Occipital lobe (tissue), 1 donor: ENCODE measurements at regions not wholly inside any gene's neighbourhood (a gene's known extent, or its start where the extent isn't known, plus 50 kb on each side); places are given as distances from the start of the nearest gene placed in this dataset.

ENCODE experiments used
- DNase-seq: peaks from one replicate; lab custom pipeline; 2025; lab: John Stamatoyannopoulos, UW

DNA sequence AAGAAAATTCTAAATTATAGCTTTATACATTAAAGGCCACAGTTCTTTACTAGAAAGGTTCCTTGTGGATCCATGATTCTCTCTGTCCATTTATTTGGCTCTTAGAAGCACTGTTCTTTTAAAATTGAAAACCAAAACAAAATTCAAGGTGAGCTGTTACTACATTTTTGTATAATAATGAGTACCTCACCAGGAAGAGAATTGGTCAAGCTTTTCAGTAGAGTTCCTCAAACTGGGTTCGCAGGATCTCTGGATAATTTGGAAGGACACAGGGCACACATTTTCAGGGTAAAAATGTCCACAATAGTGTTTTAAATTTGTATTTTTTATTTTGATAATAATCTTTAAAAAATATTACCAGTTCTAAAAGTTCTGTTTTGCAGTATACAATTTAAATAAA is 93.0 kb downstream of the PPP1R3A start:
- DNase-seq, result no peak

DNA sequence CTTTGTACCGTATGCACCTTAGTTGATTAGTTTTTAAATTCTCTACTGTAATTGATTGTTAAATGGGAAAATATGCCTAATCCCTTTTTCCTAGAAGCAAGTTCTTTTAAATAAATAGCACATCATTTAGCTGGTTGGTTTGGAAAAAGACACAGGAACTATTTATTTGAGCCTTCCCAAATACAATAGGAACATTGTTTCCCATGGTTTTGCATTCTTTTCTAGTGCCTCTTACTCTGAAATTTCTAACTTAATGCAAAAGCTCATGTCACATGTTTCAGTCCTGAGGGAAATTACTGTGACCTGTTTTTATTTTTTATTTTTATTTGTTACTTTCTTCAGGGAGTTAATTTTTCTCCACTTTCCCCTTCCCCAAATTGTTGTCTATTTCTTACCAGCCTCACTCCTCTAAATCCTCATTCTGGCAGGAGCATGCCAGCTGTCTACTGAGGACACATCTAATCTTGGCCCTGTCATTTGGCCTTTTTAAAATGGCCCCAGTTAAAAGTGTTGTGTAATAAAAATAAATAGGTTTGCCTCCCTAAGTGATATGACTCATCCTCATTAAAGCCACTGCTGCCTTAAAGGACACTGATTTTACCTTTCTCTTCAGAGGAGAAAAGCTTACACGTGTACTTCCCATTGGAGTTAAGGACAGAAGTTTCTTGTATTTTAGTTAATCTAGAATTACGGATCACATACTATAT is 94.5 kb downstream of the PPP1R3A start:
- no peak for DNase-seq

DNA sequence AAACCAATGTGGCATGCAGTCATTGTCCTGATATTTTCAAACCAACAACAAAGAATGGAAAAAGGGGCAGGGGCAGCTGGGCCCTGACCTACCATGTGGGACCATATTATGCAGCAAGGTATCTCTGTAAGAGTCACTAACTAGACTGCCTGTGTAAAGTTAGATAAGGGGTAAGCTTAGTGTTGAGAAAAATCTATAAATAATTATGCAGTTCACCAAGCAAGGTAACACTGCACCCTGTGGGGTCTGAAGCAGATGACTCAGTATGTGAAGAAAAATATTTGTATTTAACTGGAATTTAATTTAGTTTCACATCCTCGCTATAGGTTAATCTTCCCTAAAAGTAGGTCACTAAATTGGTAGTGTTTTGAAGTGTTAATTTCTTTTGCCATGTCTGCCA is 99.3 kb downstream of the PPP1R3A start:
- no peak for DNase-seq

DNA sequence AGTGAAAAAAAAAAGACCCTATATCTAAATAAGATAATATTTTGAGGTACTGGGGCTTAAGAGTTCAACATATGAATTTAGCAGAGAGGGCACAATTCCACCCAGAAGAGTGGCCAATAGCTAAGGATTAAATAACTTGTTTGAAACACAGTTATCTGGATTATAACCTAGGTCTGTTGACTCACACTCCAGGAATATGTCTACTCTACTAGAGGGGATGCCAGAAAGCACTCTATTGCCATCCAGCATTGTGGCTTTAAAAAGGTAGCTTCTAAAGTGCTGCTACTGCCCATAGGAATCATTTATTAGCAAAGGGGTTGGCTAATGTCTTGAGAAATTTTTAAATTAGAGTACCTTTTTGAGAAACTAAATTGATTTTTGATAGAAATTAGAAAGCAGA is 102.2 kb downstream of the PPP1R3A start:
- DNase-seq, result no peak

DNA sequence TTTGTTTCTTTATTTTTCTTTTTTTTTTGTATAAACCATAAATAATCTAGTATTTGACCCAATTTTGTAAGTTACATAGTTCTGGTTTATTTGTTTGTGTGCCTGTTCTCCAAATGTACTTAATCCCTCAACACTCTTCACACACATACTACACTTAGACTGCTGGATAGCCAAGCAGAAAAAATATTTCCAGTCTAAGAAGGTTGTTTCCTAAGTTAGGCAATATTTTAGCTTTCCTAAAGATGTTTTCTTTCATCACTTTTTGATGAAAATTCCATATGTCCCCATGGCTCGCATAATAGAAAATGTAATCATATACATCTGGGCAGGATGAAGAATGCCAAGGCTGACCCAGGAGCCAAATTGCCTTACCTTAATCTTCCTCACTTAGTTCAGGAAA is 105.3 kb downstream of the PPP1R3A start:
- DNase-seq, result no peak

DNA sequence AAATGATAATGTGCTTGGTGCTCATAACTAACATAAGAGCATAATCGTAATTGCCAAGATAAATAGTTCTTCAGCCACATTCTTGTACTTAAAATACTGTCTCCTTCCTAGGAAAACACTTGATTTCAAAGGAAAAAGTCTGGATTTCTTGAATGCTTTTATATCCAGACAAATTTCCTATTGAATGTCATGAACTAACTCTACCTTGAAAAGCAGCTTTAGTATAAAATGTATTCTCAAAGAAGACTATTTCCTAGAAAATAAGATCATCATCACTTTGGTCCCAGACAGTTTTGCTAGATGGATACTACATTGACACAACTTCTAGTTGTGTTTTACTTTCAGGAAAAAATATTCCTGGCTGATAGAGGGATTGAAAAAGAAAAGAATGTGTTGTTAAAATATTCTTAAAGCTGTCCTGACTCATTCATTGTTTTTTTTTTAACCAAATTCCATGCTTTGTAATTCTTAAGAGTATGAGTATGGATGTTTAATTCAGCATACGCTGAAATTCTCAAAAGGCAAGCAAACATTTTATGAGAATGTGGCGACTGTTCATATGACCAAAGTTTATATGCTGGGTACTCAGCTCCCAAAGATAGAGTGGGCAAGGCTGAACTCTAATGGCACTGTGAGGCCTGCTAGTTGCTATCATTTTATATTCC is 106.1 kb downstream of the PPP1R3A start:
- no peak for DNase-seq

DNA sequence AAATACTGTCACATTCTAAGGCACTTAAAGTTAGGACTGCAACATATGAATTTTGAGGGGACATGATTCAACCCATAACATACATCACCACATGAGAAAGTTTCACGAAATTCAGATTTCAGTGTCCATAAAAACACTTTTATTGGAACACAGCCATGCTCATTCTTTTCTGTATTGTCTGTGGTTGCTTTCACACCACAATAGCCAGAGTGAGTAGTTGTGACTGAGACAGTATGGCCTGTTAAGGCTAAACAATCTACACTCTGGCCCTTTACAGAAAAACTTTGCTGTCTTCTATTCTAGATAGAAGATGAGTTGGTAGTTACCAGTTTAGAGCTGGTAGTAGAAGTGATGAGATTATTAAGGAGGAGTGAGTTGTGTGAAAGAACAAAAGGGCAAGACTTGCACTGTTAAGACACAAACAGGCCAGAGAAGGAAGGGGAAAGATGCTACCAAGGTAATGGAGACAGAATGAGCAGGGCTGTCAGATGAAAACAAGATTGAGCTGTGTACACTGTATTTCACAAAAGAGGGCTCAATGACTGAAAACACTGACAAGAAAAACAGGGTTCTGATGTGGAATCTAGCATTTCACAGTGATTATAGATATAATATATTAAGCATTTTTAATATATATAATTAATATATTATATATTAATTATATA is 108.6 kb downstream of the PPP1R3A start:
- DNase-seq, result no peak

DNA sequence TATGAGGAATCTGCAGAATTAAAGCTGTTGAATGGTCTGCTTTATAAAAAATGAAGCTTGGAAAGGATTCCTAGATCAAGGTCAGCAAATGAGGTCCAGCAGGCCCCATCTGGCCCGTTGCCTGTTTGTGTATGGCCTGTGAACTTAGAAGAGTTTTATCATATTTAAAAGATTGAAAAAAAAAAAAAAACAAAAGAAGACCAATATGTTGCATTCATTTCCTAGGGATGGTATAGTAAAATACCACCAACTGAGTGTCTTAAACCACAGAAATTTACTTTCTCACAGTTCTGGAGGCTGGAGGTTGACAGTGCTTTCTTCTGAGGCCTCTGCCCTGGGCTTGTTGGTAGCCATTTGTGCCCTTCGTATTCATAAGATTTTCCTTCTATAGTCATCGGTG is 109.2 kb downstream of the PPP1R3A start:
- no peak for DNase-seq

DNA sequence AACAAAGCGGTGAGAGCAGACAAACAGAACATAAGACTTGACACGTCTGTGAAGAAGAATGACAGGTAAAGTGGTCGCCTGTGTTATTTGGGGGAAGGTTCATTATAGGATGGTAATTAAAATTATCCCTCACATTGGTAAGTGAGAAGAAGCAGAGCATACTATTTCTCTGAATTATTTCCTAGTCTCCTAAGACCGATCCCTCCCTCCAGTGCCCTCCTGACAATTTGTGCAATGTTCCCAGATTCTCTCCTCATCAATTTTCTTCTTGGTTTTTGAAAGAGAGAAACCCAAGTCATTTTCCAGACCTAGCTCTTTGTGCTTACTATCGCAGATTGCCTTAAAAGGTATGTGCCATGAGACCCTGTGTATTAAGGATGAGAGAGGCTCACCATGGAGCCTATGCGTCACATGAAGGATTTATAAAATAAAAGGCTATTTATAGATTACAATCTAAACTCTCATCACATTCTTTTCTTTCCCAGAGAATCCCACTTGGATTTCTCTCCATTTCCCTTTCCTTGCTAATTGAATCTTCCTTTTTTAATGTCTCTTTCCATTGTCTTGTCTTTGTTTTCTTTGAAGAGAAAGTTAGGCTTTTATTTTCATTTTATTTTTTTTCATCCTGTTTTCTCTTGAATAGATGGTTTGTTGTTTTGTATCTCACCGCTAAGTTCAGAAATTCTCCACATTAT is 112.0 kb downstream of the PPP1R3A start:
- no peak for DNase-seq

DNA sequence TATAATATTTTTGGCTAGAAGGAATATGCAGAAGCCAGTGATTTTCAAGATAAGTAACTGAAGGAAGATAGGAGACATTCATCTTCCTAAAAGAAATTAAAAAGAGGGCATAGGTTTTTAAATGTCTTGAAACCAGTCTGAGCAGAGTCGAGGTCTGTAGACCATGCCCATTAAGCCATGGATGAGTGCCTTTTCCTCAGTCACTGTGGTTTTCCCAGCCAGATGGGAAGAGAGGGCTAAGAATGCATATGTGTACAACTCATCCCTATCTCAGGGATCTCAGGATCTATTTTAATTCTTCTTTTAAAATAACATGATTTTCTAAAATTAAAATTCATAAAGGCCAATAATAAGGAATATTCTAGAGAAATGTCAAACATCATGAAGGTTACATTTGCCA is 112.8 kb downstream of the PPP1R3A start:
- DNase-seq, result no peak

DNA sequence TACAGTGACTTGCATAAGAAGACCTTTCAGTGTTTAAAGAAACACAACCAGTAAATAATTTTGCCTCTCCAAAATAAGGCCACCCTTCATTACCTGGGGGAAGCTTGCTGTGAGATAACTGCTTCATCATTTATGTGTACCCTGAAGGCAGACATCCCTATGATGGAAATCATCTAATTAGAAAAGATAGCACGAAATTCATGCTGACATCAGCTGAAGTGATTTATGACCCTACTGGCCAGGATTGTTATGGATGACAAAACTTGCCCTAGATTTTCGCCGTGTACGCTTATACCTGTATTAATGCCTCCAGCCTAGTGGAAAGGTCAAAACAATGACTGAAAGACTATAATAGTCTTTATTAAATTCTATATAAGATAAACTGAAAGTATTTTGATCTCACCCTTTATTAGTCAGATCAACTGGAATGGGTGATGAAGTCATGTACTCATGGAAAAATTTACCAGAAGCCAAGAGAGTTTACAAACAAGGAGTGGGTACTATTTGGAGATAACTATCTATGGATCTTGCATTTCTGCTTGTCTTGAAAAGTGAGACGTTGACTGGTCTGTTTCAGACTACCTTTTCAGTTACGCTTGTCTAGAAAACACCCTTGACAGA is 114.2 kb downstream of the PPP1R3A start:
- DNase-seq, result no peak

DNA sequence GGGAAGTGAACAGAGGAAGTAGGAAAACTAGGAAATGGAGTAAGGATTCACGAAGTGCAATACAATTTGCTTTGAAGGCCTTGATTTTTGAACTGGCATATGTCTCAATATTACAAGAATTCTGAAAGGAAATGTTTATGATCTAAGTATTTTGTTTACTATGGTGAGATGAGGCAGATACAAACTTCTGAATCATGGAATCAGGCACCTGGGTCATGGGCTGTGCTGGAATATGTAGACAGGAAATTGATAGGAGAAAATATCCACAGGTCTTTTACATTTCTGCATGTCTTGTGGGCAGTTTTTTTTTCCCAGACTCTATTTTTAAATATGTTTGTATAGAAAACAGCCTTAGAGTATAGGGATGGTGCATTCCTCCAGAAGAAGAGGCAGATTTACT is 117.1 kb downstream of the PPP1R3A start:
- DNase-seq, result no peak

DNA sequence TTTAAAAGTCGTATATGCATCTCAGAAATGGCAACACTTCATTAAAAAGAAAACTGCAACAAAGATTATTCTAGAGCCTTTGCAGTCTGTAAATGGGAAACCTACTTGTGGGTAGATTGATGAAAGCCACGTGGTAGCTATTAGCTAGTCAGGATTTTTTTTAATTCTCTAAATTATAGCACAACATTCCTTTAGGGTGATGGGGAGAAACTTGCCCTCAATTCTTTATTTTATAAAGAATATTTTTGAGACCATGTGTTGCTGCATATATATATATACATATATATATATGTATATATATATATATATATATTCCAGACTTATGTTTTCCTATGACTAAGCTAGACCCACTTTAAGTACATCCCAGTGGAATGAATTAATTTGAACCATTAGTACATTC is 118.0 kb downstream of the PPP1R3A start:
- DNase-seq, result no peak

DNA sequence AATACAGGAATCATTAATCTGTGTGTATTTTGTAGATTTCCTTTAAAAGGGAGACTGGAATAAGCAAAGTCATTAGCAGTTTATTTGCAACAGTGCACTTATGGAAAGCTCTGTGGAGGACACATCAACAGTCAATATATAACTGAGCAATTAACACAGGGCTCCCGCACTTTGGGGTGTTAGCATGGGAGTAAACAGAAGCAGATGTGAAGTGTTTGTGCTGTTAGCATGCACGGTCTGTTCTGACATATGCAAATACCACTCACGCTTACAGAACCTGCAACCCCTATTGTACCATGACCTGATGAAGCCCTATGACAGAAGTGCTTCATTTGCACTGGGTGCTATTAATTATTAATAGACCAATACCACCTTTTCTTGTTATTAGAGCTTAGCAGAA is 118.9 kb downstream of the PPP1R3A start:
- DNase-seq, result no peak

DNA sequence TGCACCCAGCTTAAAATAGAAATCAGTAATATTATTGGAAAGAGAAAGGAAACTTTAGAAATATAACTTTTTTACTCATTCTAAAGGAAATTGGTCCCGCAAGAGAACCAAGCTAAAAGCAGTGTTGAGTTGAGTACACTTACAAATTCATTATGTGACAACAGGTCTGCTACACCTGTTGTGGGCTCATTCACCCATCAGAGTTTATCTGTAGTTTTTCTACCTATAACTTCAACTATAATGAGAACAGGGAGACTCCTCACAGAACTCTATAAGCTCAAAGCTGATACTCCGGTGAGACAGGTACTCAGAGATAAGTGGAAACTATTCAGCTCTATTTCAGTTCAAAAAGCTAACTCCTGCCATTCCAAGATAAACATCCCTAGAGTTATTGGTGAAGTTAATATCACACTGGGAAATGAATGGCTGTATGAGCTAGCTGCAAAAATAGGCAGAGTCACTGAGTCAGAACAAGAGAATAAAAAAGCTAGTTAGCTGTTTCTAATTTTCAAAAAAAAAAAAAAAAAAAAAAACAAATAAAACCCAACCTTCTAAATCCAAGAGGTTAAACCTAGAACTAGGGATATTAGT is 121.3 kb downstream of the PPP1R3A start:
- no peak for DNase-seq

DNA sequence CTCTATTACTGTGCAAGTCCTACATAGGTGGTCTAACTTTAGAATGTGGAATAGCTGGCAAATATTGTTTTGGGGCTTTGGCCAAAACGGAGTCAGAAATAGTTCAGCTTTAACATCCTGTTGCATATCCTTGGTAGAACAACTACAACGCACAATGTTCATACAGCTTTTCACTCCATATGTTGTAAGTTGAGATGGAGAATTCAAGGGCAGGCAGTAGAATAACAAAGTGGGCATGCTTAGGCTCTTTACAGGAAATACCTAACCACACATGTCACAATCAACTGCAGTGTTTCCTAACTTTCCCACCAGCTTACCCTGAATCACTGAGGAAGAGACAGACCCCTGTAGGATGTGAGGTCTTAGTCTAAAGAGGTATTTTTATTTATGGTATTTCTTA is 122.3 kb downstream of the PPP1R3A start:
- DNase-seq, result no peak

DNA sequence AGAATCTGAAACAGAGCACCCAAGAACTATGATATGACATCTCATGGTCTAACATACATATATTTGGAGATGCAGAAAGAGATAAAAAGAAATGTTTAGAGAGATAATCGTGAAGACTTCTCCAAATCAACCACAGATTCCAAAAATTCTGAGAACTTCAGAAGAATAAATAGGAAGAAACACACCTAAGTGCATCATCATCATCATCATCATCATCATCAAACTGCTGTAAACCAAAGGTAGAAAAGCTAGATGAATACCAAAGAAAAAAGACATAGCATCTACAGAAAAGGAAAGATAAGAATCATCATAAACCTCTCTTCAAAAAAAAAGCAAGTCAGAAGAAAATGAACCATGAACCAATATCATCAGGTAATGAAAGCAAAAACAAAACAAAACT is 124.2 kb downstream of the PPP1R3A start:
- DNase-seq, result no peak

DNA sequence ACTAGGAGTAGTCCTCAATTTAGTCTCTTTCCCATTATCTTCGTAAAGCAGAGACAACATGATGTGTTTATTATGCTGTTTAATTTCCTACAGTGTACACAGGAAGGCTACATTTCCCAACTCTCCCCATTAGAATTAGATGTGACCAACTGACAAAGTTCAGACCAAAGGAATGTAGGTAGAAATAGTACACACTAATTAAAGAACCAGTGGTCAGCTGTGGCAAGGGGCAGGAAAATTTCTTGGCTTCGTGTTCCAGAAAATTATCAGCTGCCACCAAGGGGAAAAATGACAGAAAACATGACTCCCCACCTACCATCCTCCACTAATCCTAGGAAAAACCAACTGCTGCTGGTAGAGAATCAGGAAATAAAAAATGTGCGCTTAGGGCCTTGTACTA is 125.6 kb downstream of the PPP1R3A start:
- no peak for DNase-seq

DNA sequence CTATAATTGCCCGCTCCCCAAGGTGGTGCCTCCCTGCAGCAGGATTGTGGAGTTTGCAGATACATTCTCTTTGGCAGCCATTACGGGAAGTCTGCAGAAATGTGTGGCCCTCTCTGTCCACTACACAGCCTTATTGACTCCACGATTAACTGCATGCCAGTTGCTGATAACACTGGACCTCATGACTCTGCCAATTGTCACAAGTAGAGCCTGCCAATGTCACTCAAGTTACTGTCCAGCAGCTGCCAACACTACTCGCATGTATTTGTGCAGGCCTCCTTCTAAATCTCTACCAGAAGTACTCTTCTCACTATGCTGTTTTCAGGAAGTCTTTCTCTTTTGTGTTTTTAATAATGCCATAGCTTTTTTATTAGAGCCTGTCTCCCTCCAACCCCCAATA is 128.8 kb downstream of the PPP1R3A start:
- DNase-seq, result no peak

DNA sequence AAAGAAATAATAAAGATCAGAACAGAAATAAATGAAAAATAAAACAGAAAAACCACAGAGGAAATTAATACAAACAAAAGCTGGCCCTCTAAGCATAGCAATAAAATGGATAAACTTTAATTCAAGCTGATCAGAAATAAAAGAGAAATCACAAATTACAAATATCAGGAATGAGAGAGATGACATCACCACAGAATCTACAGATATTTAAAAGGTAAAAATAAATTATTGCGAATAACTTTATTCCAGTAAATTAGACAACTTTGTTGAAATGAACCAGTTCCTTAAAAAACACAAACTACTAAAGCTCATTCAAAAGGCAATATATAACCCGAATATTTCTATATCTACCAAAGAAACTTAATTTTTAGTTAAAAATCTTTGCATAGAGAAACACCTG is 131.7 kb downstream of the PPP1R3A start:
- no peak for DNase-seq

DNA sequence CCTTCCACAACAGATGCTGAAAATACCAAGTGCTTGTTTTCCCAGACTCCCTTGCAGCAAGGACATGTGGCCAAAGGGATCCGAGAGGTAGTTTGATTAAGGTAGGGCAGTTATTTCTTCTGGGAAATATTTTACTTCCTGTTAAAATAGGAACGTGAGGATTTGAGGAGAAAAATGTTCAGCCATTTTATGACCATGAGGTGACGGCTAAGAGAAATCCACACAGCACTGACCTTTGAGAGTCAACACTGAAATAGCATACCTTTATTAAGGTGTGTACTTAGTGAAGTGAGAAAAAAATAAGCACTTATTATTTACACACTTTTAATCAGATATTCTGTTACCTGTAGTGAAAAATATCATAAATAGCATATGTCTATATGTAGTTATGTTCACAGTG is 133.9 kb downstream of the PPP1R3A start:
- DNase-seq, result no peak

DNA sequence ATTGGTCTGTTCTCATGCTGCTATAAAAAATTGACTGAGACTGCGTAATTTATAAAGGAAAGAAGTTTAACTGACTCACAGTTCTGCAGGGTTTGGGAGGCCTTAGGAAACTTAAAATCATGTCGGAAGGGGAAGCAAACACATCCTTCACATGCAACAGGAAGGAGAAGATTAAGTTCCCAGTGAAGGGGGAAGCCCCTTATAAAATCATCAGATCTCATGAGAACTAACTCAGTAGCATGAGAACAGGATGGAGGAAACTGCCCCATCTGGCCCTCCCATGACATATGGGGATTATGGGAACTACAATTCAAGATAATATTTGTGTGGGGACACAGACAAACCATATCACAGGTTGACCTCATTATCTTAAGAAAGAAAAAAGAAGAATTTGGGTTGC is 134.5 kb downstream of the PPP1R3A start:
- no peak for DNase-seq
